ENCODE measurements at regions not wholly inside any gene's neighbourhood (a gene's known extent, or its start where the extent isn't known, plus 50 kb on each side); places are given as distances from the start of the nearest gene placed in this dataset.

GRCh38 chr20:24735263-24735662, 213.8 kb upstream of the CST7 start:
- H2AFZ ChIP-seq (ENCODE audit: low read depth, low read length), result no peak overlapping the region
- intact Hi-C loops (cut with micrococcal nuclease), result no loop called here
- H3K27me3 ChIP-seq (ENCODE audit: control insufficient read depth in 2 of 2, insufficient read depth in 2 of 2, low read length in 2 of 2), result peaks cover 0 to 6% of the 10 kb centered on the region in 2 experiments; a peak in 1 of 5 replicates
- ATAC-seq, result no peak
- in situ Hi-C loops (cut with MboI), result no loop called here
- H3K9me3 ChIP-seq (replicated peaks; ENCODE audit: control insufficient read depth, insufficient read depth, low read depth, low read length), result no peaks in the 10 kb centered on the region
- ChIA-PET POLR2A (interaction anchor here (0.7 kb wide), 1 partner anchor 8 kb away, joined by 3 read pairs; no protein-coding TSS in a partner anchor), CTCF (ENCODE audit: low intra/inter-chr PET ratio) (no interaction called here)
- no peak overlapping the region for H3K27ac ChIP-seq (ENCODE audit: extremely low read depth, low read depth, low read length)
- no peaks in the 10 kb centered on the region for H3K9me1 ChIP-seq (ENCODE audit: control insufficient read depth, insufficient read depth, low read length)
- H3K4me1 ChIP-seq (replicated peaks in 1 of 2; ENCODE audit: control insufficient read depth in 2 of 2, insufficient read depth in 2 of 2, low read length in 2 of 2), result no peaks in the 10 kb centered on the region
- WGBS (ENCODE audit: insufficient coverage, low coverage, missing lambda C conversion rate), result 2% methylated on average over 4 of the region's 7 CpGs
- no peak overlapping the region for H3K9ac ChIP-seq (ENCODE audit: insufficient read depth in 1 of 2, low read depth in 2 of 2, low read length in 2 of 2)
- no peak for DNase-seq (ENCODE audit: extremely low read depth in 1 of 4, low spot score in 3 of 4)
- H4K20me1 ChIP-seq (replicated peaks; ENCODE audit: control insufficient read depth, insufficient read depth, low read length), result no peaks in the 10 kb centered on the region
- H3K79me2 ChIP-seq (ENCODE audit: control insufficient read depth, insufficient read depth, low read length), result no peaks in the 10 kb centered on the region
- no TSS peak for BruUV-seq (replicated peaks)
- TF ChIP-seq ZNF133 (CRISPR knock-in tag; IDR thresholded peaks at IDR 0.05) (no peak), MYC (IDR thresholded peaks at IDR 0.05; ENCODE audit: low read depth, low read length) (no peak), MYC (CRISPR knock-in tag; IDR thresholded peaks at IDR 0.05; ENCODE audit: borderline replicate concordance, low read depth) (no peak), ZNF282 (CRISPR knock-in tag; IDR thresholded peaks at IDR 0.05) (no peak), PURB (CRISPR knock-in tag; IDR thresholded peaks at IDR 0.05; ENCODE audit: low read depth) (no peak), XRCC5 (IDR thresholded peaks at IDR 0.05; ENCODE audit: low read depth, low read length) (no peak), SOX6 (IDR thresholded peaks at IDR 0.05) (no peak), TAF15 (IDR thresholded peaks at IDR 0.05; ENCODE audit: low read depth, low read length) (no peak), ZNF24 (IDR thresholded peaks at IDR 0.05) (no peak), RAD21 (CRISPR knock-in tag; conservative IDR thresholded peaks at IDR 0.05 in 1 of 2, IDR thresholded peaks at IDR 0.05 in 1 of 2) (no peak), ZNF316 (IDR thresholded peaks at IDR 0.05) (no peak), SMARCA4 (IDR thresholded peaks at IDR 0.05) (no peak), TAF7 (tag; IDR thresholded peaks at IDR 0.05) (no peak)
- TF ChIP-seq, protein P1, sequence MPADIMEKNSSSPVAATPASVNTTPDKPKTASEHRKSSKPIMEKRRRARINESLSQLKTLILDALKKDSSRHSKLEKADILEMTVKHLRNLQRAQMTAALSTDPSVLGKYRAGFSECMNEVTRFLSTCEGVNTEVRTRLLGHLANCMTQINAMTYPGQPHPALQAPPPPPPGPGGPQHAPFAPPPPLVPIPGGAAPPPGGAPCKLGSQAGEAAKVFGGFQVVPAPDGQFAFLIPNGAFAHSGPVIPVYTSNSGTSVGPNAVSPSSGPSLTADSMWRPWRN (IDR thresholded peaks at IDR 0.05; ENCODE audit: low read depth), result no peak
- no peaks in the 10 kb centered on the region for H3K36me3 ChIP-seq (ENCODE audit: control insufficient read depth, insufficient read depth, low read length)
- no peak overlapping the region for H3K4me2 ChIP-seq (ENCODE audit: insufficient read depth, low read length)
- no peak for FAIRE-seq
- no peak overlapping the region for H3K4me3 ChIP-seq
